Stimulated activated CD8-positive, alpha-beta memory T cell treated with anti-CD3 and anti-CD28 coated beads, Interleukin-7, amount 100 ng/mL, for 48 hours (primary cell): ENCODE measurements at regions not wholly inside any gene's neighbourhood (a gene's known extent, or its start where the extent isn't known, plus 50 kb on each side); places are given as distances from the start of the nearest gene placed in this dataset.
"Not testable (repeated sequence)": the region's sequence is repeated elsewhere in the genome, so short reads cannot be mapped to it uniquely, and the experiment has no call there.

Experiments used
- DNase-seq, 2 donors: peaks; one replicate each; pipeline ENCODE4 v3.0.0-alpha.2; 2020; ENCODE audit warnings: low read depth in 1 of 2; ENCODE audit errors: extremely low read depth in 1 of 2

DNA sequence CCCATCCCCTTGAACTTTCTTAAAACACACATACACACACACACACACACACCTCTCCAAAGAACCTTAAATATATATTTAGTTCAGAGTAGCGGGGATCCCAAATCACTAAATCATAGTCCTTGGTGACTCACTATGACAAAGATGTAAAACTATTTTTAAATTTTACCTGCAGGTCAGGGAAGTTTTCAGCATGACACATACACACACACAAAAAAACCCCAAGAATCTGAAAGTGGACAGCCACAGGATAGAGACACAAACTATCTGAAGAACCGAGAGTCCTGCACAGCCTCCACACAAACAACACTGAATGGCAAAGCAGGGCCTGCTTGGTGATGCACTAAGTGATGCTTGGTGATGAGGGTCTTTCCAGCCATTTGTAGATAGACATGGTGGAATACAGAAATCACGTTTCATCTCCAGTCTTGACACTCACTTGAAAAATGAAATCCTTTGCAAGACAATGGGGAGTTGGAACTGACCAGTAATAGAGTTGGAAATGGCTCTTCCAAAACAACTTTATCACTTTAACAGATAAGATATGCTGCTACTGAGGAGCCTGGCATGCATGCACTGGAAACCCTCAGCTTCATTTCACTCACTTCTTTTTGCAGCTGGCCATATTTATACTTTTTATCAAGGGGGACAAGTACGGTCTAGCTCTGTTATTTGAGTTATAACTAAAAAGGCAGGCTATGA lies 307.3 kb downstream of the RAPGEF2 start:
- DNase-seq = no peak

DNA sequence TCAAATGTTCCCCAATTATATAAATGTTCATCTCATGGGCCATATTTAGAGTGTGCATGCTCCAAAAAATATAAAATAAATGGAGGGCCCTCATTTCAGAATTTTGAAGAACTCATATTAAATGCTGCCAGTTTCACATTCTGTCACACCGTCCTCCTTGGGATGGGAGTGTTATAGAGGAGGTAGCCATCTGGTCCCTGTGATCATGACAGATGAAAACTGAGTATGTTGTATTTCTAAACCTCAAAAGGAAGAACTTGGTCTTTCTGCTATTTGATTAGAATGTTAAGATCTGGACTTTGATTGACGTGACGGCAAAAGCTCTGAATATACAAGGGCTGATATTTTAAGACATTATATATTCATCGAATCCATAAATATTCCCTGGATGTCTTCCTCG lies 308.0 kb downstream of the RAPGEF2 start:
- no peak for DNase-seq

DNA sequence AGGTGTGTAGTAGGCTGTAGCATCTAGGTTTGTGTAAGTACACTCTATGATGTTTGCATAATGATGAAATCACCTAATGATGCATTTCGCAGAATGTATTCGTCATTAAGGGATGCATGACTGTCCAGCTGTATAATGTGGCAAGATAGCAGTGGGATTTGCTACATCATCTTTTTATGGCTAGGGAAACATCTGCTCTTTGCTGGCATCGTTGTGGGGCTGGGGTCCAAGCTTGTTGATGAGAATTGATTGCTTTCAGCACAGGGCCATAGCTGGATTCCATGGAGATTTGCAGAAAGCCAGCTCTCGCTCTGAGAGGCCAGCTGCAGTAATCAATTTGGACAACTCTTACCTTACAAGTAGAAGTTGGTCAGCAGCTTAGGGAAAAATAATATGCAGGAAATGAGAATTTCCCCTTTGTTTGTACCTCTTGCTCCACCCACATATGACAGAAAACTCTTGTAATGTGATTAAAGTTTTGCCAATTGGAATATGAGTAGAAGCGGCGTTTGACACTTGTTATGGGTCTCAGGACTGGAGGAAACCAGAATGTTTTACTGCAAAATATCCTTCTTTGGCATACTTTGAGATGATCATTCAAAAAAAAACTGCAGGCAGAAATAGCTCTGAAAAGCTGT lies 310.5 kb downstream of the RAPGEF2 start:
- DNase-seq = no peak

DNA sequence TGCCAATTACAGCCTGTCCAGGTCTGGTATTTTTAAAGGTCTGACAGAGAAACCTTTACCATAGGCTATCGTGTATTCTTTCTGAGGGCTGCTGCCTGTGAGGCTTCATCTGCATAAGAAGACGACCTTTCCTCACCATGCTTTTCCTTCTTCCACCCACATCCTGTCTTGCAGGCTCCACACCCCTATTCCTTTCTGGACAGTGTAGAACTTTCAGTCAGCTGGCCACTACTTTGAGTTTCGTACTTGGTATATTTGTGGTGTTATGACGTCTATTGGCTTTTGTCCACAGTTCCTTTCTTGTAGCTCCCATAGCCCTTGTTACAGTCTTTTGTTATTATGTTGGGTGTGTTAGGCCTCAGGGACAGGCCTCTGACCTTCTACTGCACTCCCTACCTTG lies 311.4 kb downstream of the RAPGEF2 start:
- no peak for DNase-seq

DNA sequence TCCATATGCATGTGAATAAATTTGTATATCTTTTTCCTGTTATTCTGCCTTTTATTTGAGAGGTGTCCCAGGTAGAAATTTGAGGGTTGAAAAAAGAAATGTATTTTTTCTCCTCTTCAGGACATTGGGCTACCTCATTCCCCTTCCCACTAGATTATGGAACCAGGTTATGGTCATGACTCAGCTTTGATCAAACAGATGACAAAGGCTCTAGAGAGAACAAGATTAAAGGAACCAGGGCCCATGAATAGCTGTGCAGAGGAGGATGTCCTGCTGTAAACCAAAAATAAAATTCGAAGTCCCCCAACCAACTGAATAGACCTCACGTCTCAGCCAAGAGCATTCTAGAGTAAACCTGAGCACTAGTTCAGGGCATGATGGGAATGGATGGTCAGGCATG lies 313.2 kb downstream of the RAPGEF2 start:
- DNase-seq = no peak

DNA sequence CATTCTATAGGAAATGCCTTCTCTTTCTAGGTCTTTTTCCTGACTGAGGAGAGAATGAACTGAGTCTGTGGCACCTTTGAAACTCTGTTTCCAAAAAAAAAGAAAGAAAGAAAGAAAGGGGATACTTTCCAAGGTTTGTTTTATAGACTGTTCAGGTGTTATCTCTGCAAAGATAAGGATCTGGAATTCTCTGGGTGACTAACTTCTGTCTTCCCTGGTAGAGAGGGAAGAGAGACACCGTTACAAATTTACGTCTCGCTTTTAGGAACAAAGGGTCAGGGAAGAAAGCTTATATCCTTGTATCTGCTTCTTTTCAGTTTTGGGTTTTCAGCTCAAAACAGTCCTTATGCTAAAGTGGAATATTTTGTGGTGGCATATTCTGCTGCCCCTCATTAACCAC lies 314.1 kb downstream of the RAPGEF2 start:
- no peak for DNase-seq

DNA sequence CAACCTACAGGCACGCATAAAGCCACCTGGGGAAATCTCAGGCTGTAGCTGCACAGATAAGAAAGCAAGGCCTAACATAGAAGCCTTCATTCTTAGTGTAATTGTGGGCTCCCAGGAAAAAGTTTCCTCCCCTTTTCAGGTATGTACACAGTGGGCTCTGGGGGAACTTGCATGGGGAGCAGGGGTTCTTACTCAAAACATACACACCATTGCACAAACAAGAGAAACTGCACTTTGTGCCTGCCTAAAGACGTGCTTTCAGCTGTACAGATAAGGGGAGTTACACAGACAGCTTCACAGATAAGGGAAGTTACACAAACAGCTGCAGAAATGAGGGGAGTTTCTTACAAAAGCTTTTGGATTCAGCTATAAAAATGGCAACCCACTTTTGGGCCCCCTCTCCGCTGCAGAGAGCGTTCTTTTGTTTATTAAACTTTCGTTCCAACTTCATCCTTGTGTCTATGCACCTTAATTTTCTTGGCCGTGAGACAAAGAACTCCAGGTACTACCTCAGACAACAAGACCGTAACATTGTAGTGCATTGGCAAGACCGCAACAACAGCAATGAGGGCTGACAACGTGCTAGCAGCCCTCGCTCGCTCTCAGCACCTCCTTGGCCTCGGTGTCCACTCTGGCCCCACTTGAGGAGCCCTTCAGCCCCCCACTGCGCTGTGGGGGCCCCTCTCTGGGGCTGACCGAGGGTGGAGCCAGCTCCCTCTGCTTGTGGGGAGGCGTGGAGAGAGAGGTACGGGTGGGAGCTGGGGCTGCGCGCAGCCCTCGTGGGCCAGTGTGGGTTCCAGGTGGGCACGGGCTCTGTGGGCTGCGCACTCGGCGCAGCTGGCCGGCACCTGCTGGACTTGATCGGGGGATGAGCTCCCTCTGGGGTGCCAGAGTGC lies 317.5 kb downstream of the RAPGEF2 start:
- DNase-seq = no peak

DNA sequence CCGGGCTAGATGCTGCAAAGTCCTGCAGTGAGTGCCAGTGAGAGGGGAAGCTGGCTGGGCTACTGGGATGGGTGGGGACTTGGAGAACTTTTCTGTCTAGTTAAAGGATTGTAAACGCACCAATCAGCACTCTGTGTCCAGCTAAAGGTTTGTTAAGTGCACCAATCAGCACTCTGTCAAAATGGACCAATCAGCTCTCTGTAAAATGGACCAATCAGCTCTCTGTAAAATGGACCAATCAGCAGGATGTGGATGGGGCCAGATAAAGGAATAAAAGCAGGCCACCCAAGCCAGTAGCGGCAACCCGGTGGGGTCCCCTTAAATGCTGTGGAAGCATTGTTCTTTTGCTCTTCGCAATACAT lies 318.2 kb downstream of the RAPGEF2 start:
- not testable (repeated sequence) for DNase-seq

DNA sequence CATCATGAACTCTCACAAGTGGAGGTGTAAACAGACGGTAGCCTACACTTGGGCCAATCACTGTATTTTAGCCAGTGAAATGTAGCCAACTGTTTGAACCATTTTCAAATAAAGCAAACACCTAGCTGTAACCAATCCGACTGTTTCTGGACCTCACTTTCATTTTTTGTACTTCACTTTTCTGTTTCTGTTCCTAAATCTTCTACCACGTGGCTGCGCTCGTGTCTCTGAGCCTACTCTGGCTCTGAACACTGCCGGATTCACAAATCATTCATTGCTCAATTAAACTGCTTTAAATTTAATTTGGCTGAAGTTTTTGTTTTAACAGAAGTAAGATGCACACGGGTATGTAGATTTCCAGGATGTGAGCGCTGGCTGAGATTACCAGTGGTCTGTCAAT lies 319.1 kb downstream of the RAPGEF2 start:
- DNase-seq = no peak

DNA sequence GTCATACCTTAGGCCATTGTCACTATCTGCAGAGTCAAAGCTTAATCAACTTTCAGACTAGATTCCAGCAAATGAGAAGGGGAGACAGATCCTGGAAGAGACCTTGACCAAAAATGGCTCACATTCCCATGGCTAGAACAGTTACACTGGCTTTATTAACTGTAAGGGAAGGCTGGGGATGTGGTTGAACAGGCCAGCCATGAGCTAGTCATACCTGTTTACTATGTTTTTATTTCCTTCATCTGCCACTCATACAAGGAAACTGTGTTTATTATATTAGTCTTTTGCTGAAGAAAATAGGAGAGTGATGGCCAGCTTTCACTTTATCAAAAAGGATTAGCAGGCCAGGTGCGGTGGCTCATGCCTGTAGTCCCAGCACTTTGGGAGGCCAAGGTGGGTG lies 319.7 kb downstream of the RAPGEF2 start:
- no peak for DNase-seq

DNA sequence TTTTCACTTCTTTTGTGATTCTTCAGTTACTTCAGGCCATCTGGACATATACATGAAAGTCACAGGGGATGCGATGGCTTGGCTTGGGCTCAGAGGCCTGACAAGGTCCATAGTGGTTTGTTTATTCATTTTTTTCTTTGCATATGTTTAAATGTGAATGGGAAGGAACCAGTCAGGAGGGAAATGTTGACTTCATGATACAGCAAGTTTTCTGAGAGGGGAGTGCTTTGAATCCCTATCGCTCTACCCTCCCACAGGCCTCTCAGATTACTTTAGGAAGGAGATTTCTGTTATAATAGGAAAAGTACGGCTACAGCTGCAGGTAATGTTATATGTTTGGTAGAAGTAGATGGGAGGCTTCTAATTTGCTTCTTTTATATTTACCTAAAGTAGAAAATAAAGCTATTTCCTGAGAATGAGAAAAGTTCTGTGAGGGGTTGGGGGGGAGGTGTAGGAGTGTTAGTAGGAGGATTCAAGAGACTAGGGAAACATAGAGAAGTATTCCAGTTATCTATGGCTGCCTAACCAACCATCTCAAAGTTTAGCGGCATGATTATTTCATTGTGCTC lies 322.9 kb downstream of the RAPGEF2 start:
- no peak for DNase-seq

DNA sequence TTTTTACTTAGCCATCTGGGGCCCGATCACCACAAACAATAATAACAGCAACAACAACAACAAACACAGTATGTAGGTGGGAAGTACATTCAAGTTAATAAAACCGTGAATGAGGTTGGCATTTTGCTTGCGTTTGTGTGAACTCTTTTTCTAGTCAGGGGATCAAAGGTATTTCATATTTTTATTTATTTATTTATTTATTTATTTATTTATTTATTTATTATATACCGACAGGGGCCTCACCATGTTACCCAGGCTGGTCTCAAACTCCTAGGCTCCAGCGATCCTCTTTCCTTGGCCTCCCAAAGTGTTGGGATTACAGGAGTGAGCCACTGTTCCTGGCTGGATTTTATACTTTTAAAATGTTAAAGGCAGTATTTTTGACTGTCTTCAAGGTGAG lies 325.4 kb downstream of the RAPGEF2 start:
- DNase-seq = no peak

DNA sequence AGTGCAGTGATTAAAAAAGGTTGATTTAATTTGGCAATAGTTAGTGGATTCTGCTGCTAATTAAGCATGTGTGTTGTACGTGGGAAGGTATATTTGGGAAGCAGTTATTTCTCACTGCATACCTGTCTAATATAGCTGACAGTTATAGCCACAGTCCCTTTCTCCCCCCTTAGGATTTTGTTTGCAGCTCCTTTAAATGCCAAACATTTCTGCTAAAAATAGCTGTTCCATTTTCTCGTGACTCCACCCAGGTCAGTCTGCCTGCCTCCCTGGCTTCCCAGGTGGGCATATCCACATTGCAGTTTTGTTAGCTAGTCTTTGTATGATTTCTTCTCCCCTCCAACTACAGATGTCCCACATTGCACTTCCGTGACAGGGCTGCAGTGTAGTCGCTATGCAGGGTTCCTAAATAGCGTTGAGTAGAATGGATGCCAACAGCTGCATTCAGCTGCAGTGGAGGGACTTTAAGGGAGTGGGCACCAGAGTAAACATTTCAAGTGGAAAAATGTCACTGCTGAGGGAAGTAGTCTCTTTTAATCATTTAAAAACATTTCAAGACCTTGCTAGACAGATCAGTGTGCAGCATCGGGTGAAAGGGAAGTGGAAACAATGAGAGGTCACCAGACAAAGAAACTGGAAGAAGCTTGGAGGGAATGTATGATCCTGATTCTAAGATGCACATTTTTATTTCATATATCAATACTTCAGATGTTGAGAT lies 326.3 kb downstream of the RAPGEF2 start:
- DNase-seq = no peak

DNA sequence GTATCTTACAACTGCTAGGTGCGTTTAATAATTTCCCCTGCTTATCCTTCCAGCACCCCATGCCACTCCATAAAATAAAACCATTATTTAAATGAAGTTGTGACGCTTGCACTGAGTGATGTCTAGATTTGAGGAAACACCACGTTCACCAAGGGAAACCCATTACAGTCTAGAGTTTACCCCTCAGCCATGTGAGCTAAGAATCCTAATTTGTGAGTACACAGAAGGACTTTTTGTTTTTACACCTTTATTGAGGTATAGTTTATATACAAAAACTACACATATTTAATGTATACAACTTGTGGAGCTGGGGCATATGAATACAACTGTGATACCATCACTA lies 326.8 kb downstream of the RAPGEF2 start:
- no peak for DNase-seq

DNA sequence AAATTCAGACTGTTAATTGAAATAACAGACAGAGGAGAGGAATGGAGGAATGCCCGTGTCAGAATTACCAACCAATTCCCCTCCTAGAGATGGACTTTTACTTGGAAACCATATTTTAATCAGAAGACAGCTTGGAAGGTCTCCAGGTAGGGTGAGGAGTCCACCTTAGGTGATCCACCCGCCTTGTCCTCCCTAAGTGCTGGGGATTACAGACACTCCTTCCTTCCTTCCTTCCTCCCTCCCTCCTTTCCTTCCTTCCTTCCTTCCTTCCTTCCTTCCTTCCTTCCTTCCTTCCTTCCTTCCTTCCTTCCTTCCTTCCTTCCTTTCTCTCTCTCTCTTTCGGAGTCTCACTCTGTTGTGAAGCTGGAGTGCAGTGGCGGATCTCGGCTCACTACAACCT lies 328.0 kb downstream of the RAPGEF2 start:
- DNase-seq = no peak

DNA sequence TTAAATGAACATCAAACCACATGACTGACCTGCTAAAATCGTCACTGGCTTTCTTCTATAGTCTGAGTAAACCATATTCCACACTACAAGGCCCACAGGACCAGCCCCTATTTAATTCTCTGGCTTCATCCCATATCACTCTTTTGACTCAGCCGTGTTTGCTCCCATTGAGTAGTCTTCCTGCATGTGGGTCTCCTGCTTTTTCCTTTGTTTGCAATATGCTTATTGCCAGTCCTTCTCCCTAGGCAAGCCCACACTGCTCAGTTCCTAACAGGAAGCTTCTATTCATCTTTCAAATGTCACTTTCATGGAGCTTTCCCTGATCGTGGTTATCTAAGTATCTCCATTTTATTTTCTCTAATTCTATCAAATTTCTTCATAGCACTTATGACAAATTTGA lies 329.6 kb downstream of the RAPGEF2 start:
- no peak for DNase-seq

DNA sequence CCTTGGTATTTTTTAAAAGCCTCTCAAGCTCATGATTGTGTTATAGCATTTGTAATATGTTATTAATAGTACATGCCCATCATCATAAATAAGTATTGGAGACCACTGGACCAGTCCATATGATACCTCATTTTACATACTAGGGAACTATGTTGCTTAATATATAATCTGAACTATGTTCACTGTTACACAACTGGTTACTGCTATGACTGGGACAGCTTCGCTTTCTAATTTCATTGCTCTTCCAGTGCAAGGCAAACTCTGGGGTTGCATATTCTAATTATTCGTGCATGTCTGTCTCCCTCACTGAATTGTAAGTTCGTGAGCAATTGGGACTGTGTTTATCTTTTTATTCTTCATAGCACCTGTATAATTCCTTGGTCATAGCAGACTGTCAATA lies 330.5 kb downstream of the RAPGEF2 start:
- no peak for DNase-seq

DNA sequence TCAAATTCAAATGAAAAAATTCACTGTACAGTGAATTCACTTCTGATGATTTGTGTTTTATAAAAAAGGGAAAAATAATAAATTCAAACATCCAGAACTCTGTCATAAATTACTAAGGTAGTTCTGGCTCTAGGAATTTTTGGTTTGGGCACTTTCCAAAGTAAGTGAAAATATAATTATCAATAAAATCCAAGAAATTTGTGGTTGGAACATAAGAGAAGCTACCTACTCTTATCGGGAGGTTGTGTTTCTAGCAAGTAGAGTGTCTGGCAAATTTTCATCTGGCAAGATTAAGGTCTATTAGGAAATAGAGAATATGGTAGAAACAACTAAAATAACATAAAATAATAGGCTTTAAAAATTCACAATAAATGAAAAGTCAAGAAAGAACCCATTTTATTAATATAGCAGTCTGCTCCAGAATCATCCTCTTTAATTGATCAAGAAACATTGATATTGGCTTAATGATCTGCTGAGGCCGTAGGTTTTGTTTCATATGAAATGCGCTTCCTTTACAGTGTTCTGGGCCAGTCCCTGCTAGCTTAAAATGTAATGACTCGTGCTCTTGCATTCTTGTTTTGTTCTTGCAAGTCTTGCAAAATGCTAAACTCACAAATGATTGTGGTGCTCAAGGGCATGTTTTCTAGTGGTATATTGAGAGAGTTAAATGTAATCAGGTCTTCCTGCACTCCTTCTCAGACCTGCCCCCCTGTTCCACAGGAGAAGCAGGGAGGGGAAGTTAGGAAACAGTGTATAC lies 331.4 kb downstream of the RAPGEF2 start:
- no peak for DNase-seq

DNA sequence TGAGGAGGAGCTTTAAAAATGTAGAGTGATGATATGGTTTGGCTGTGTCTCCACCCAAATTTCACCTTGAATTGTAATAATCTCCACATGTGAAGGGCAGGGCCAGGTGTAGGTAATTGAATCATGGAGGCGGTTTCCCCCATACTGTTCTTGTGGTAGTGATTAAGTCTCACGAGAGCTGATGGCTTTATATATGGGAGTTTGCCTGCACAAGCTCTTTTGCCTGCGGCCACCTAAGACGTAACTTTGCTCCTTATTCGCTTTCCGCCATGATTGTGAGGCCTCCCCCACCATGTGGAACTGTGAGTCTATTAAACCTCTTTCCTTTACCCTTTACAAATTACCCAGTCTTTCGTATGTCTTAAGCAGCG lies 332.0 kb downstream of the RAPGEF2 start:
- DNase-seq = no peak

DNA sequence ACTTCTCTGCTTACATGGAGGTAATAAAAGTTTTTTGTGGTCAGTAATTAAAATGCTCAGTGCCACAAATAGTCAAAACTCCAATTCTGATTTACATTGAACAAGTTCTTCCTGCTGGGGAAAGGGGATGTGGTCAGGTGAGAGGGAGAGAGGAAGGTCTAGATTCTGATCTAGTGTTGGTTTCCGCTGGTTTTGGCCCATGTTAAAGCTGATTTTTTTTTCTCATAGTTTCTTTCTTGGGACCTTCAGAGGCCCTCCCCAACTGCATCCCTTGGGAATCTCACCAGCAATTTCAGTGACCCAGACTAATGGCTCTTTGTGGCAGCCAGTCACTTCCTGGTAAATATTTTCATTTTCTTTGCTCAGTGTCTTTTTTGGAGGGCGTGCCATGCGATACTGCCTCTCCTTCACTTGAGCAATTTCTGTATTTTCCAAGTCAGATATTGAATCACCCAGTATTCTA lies 332.7 kb downstream of the RAPGEF2 start:
- DNase-seq = no peak
